ENCODE measurements at regions not wholly inside any gene's neighbourhood (a gene's known extent, or its start where the extent isn't known, plus 50 kb on each side); places are given as distances from the start of the nearest gene placed in this dataset.

- intact Hi-C loops (cut with micrococcal nuclease): no loop called here
- TF ChIP-seq CTCF (IDR thresholded peaks at IDR 0.05; ENCODE audit: borderline replicate concordance): no peak
- H3K9me3 ChIP-seq (replicated peaks): no peaks in the 10 kb centered on the region
- no peak overlapping the region for H3K4me3 ChIP-seq
- H3K27ac ChIP-seq (replicated peaks): no peak overlapping the region
- H3K36me3 ChIP-seq: no peaks in the 10 kb centered on the region
- no peaks in the 10 kb centered on the region for H3K27me3 ChIP-seq (ENCODE audit: low read depth)
- no peak for DNase-seq
- H3K4me1 ChIP-seq: no peaks in the 10 kb centered on the region
Measured at GRCh38 chrY:14411334-14411733, 113.0 kb upstream of the NLGN4Y start.

GRCh38 chrY:14436546-14436945, 87.8 kb upstream of the NLGN4Y start:
- no peaks in the 10 kb centered on the region for H3K9me3 ChIP-seq (replicated peaks)
- intact Hi-C loops (cut with micrococcal nuclease): no loop called here
- H3K4me3 ChIP-seq: no peak overlapping the region
- TF ChIP-seq CTCF (IDR thresholded peaks at IDR 0.05; ENCODE audit: borderline replicate concordance): no peak
- H3K27ac ChIP-seq (replicated peaks): no peak overlapping the region
- no peaks in the 10 kb centered on the region for H3K27me3 ChIP-seq (ENCODE audit: low read depth)
- DNase-seq: no peak
- H3K4me1 ChIP-seq: no peaks in the 10 kb centered on the region
- H3K36me3 ChIP-seq: no peaks in the 10 kb centered on the region

GRCh38 chrY:14437626-14438025, 86.7 kb upstream of the NLGN4Y start:
- no peaks in the 10 kb centered on the region for H3K4me1 ChIP-seq
- intact Hi-C loops (cut with micrococcal nuclease): no loop called here
- no peak overlapping the region for H3K27ac ChIP-seq (replicated peaks)
- no peaks in the 10 kb centered on the region for H3K27me3 ChIP-seq (ENCODE audit: low read depth)
- no peaks in the 10 kb centered on the region for H3K36me3 ChIP-seq
- no peak for TF ChIP-seq CTCF (IDR thresholded peaks at IDR 0.05; ENCODE audit: borderline replicate concordance)
- DNase-seq: no peak
- no peaks in the 10 kb centered on the region for H3K9me3 ChIP-seq (replicated peaks)
- no peak overlapping the region for H3K4me3 ChIP-seq

- Histone ChIP-seq H3K27ac (replicated peaks) (no peak overlapping the region), H3K4me1 (no peaks in the 10 kb centered on the region), H3K9me3 (replicated peaks) (no peaks in the 10 kb centered on the region), H3K36me3 (no peaks in the 10 kb centered on the region), H3K4me3 (no peak overlapping the region), H3K27me3 (ENCODE audit: low read depth) (no peaks in the 10 kb centered on the region)
- no peak for DNase-seq
- intact Hi-C loops (cut with micrococcal nuclease): no loop called here
- no peak for TF ChIP-seq CTCF (IDR thresholded peaks at IDR 0.05; ENCODE audit: borderline replicate concordance)
Measured at GRCh38 chrY:14438395-14438794, 85.9 kb upstream of the NLGN4Y start.

- no peaks in the 10 kb centered on the region for H3K4me1 ChIP-seq
- no peak overlapping the region for H3K4me3 ChIP-seq
- H3K36me3 ChIP-seq: no peaks in the 10 kb centered on the region
- no peak for TF ChIP-seq CTCF (IDR thresholded peaks at IDR 0.05; ENCODE audit: borderline replicate concordance)
- H3K9me3 ChIP-seq (replicated peaks): no peaks in the 10 kb centered on the region
- no peak overlapping the region for H3K27ac ChIP-seq (replicated peaks)
- H3K27me3 ChIP-seq (ENCODE audit: low read depth): no peaks in the 10 kb centered on the region
- intact Hi-C loops (cut with micrococcal nuclease): no loop called here
- no peak for DNase-seq
Measured at GRCh38 chrY:14444550-14444949, 79.8 kb upstream of the NLGN4Y start.

- Histone ChIP-seq H3K27me3 (ENCODE audit: low read depth) (no peaks in the 10 kb centered on the region), H3K27ac (replicated peaks) (no peak overlapping the region), H3K4me1 (no peaks in the 10 kb centered on the region), H3K4me3 (no peak overlapping the region), H3K36me3 (no peaks in the 10 kb centered on the region), H3K9me3 (replicated peaks) (no peaks in the 10 kb centered on the region)
- intact Hi-C loops (cut with micrococcal nuclease): no loop called here
- no peak for DNase-seq
- no peak for TF ChIP-seq CTCF (IDR thresholded peaks at IDR 0.05; ENCODE audit: borderline replicate concordance)
Measured at GRCh38 chrY:14468151-14468683, 56.1 kb upstream of the NLGN4Y start.

All from left ventricle myocardium inferior (tissue), 1 donor.